Stimulated activated CD8-positive, alpha-beta memory T cell treated with anti-CD3 and anti-CD28 coated beads, Interleukin-12 subunit alpha, Interleukin-12 subunit beta, amount 100 ng/mL, for 1 hour (primary cell): ENCODE measurements at regions not wholly inside any gene's neighbourhood (a gene's known extent, or its start where the extent isn't known, plus 50 kb on each side); places are given as distances from the start of the nearest gene placed in this dataset.

Experiments used
- DNase-seq: peaks from one replicate; pipeline ENCODE4 v3.0.0-alpha.2; 2020; ENCODE audit warnings: low read depth

GRCh38 chr12:98402091-98402490 is 113.3 kb upstream of the TMPO start:
- DNase-seq: no peak

DNA sequence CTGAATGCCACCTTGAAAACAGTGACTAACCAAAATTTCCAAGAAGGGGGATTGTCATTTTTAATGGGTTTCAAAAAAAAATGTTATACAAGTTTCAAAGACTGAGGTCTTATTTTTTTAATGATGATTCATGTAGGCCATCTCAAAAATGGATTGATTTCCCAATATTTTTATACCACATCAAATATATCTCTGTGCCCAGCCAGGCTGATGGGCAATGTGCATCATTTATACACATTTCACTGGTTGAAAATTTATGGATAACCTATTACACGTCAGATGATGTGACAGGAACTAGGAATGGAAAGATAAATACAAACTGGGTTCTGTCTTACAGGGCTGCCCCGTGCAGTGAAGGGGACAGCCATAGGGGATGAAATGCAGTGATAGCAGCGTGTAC is 112.7 kb upstream of the TMPO start:
- DNase-seq: no peak

GRCh38 chr12:98403385-98403784 is 112.0 kb upstream of the TMPO start:
- DNase-seq: no peak

- no peak for DNase-seq
Observed at GRCh38 chr12:98403936-98404335, 111.5 kb upstream of the TMPO start.

GRCh38 chr12:98405805-98406366 is 109.5 kb upstream of the TMPO start:
- no peak for DNase-seq

DNA sequence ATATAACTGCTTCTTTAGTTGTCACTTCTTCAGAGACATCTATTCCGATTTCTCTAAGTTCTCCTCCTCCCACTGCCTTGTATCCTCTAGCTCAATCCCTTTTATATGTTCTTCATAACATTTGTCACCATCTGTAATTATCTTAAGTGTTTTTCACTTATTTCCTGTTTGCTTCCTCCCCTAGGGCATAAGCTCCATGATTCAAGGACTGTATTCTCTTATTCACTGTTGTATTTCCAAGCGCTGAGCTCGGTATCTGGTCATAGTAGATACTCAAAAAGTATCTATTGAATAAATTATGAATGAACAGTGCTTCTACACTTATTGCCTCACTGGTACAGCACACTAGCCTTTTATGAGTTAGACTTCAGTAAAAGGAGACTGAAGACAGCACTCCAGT is 109.0 kb upstream of the TMPO start:
- no peak for DNase-seq

DNA sequence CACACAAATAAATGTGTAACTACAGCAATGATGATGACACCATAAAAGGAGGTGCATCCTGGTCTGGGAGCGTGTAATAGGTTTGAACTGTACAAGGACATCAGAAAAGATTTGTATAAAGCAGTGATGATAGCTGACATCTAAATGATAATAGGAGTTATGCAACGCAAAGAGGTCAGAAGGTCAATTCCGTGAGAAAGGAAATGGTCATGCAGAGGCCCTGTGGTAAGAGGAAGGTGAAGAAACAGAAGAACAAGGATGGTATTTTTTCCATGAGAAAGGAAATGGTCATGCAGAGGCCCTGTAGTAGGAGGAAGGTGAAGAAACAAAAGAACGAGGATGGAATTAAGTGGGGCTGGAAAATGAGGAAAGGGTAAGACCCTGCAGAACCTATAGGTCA is 106.7 kb upstream of the TMPO start:
- no peak for DNase-seq

GRCh38 chr12:98409548-98409947 is 105.8 kb upstream of the TMPO start:
- no peak for DNase-seq

DNA sequence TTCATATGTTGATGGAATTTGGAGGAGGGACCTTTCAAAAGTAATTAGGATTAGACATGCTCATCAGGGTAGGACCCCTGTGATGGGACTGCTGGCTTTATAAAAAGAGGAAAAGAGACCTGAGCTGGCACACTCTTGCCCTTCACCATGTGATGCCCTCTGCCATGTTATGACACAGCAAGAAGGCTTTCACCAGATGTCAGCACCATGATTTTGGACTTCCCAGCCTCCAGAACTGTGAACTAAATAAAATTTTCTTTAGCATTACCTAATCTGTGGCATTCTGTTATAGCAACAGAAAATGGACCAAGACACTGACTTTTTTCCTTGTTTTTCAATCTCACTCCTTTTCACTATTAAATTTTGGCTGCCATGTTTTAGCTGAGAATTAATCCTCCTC is 105.0 kb upstream of the TMPO start:
- no peak for DNase-seq

GRCh38 chr12:98416845-98417244 is 98.5 kb upstream of the TMPO start:
- DNase-seq: no peak

GRCh38 chr12:98417266-98417665 is 98.1 kb upstream of the TMPO start:
- no peak for DNase-seq

- no peak for DNase-seq
Observed at GRCh38 chr12:98418357-98419075, 96.9 kb upstream of the TMPO start.

- no peak for DNase-seq
Observed at GRCh38 chr12:98419081-98419794, 96.2 kb upstream of the TMPO start.

DNA sequence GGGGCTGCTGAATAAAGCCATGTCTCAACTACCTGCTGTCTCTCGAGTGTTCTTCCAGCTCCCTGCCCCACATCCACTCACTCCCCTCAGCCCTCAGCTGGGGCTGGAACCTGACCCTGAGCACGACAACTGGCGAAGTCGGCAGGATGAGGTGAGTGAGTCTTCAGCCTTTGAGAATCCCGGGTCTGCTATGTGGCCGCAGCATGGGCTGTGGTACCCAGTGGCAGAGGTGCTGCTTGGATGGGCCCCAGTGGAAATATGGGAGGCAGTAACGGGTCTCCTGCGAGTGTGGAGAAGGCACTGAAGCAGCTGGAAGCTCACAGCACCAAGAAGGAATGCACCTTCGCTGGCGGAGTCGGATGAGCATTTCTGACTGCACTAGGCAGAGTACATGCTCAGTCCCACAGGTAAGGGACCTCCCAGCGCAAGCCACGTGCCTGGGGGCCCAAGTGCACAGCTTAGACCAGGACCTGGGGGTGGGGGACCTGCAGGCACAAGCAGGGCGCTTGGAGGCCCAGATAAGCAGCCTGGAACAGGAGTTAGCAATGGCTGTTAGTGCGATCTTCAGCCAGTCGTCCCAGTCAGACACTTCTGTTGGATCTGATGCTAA is 95.5 kb upstream of the TMPO start:
- DNase-seq: no peak

DNA sequence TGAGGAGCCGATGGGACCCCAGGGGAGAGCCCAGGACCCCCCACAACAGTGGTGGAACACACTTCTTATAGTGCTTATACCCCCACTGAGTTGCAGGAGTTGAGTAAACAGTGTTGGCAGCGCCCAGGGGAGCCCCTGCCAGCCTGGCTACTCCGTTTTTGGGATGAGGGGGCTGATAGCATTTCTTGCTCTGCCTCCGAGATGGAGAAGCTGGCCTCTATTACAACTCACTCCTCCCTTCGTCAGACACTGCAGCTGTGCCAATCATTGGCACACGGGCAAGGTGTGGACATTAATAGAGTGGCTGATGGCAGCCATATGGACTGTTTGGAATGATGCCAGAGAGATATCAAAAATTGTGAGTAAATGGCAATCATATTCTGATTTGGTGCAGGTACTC is 94.9 kb upstream of the TMPO start:
- DNase-seq: no peak

DNA sequence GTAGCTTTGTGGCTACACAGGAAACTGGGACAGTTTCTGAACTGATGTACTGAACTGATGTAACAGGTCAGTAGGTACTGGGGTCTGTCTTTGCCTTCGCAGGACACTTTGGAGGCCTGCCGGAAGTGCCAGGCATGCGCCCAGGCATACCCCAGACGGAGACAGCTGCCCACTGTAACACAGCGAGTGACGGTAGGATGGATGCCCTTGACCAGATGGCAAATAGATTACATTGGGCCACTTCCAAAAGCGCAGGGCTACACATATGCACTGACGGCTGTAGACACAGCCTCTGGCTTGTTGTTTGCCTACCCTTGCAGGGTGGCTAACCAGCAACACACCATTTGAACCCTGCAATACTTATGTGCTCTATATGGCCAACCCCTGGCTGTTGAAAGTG is 94.1 kb upstream of the TMPO start:
- DNase-seq: no peak

- no peak for DNase-seq
Observed at GRCh38 chr12:98422359-98422758, 93.0 kb upstream of the TMPO start.

GRCh38 chr12:98422812-98423211 is 92.6 kb upstream of the TMPO start:
- DNase-seq: no peak

- DNase-seq: no peak
Observed at GRCh38 chr12:98423963-98424362, 91.4 kb upstream of the TMPO start.

GRCh38 chr12:98424726-98425401 is 90.5 kb upstream of the TMPO start:
- DNase-seq: peak; percentile 30

DNA sequence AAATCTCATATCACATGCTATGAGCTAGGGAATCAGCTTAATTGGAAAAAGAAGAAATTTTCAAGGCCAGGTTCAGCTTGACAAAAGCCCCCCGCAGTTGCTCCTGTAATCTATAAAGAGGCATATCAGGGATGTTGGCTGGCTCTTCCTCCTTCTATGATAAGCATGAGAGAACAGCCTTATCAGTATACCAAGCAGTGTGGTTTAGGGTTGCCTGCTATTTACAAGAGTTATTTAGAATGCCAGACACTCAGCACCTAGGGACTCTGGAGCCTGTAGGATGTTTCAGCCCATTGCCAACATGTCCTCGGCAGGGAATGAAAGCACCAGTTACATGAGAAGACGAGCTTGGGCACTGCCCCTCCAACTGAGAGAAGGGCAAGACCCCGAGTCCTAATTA is 89.5 kb upstream of the TMPO start:
- DNase-seq: no peak

- DNase-seq: no peak
Observed at GRCh38 chr12:98431089-98431488, 84.3 kb upstream of the TMPO start.

DNA sequence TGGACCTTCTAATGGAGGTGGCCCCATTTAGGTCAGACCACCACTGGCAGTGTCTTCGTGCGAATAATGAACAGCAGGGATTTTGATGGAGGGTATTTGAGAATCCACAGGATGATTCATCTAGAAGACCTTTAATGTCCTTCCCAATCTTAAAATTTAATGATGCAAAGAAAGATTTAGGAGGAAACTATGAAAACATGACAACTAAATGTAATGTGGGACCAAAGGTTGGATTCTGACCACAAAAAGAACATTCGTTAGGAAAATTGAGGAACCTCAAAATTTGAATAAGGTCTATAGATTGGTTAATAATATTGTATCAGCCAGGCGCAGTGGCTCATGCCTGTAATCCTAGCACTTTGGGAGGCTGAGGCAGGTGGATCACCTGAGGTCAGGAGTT is 78.2 kb upstream of the TMPO start:
- no peak for DNase-seq
